HG03558 (cell line): ENCODE measurements at regions not wholly inside any gene's neighbourhood (a gene's known extent, or its start where the extent isn't known, plus 50 kb on each side); places are given as distances from the start of the nearest gene placed in this dataset.
A peak's percentile ranks its signal among the peaks of the same experiment; 100 is the strongest.

Experiments
- ATAC-seq: cut with Tn5 transposase; IDR thresholded peaks from one replicate; pipeline ENCODE4 v1.9.1; 2021; ENCODE audit warnings: moderate number of reproducible peaks; ENCODE audit not compliant: unreplicated experiment; ENCODE audit errors: extremely low read depth

GRCh38 chr7:41834805-41835694 is 132.2 kb upstream of the INHBA start:
- ATAC-seq, result no peak

- no peak for ATAC-seq
These were observed 130.1 kb upstream of the INHBA start for GRCh38 chr7:41832941-41833340.

- no peak for ATAC-seq
These were observed 127.4 kb upstream of the INHBA start for GRCh38 chr7:41830271-41830670.

GRCh38 chr7:41828911-41829310 is 126.0 kb upstream of the INHBA start:
- ATAC-seq, result no peak

GRCh38 chr7:41826641-41827040 is 123.8 kb upstream of the INHBA start:
- no peak for ATAC-seq

- no peak for ATAC-seq
These were observed 123.1 kb upstream of the INHBA start for GRCh38 chr7:41825927-41826480.

- ATAC-seq, result no peak
These were observed 121.4 kb upstream of the INHBA start for GRCh38 chr7:41824284-41824683.

GRCh38 chr7:41822259-41822817 is 119.4 kb upstream of the INHBA start:
- no peak for ATAC-seq

GRCh38 chr7:41821521-41822213 is 118.8 kb upstream of the INHBA start:
- ATAC-seq, result no peak

GRCh38 chr7:41820111-41820671 is 117.3 kb upstream of the INHBA start:
- ATAC-seq, result no peak

GRCh38 chr7:41819645-41820044 is 116.8 kb upstream of the INHBA start:
- no peak for ATAC-seq

GRCh38 chr7:41818765-41819398 is 116.0 kb upstream of the INHBA start:
- ATAC-seq, result no peak

- no peak for ATAC-seq
These were observed 114.5 kb upstream of the INHBA start for GRCh38 chr7:41817386-41817785.

- ATAC-seq, result no peak
These were observed 113.2 kb upstream of the INHBA start for GRCh38 chr7:41816111-41816510.

- ATAC-seq, result no peak
These were observed 112.0 kb upstream of the INHBA start for GRCh38 chr7:41814888-41815287.

GRCh38 chr7:41813286-41813685 is 110.4 kb upstream of the INHBA start:
- ATAC-seq, result no peak

GRCh38 chr7:41811941-41812340 is 109.1 kb upstream of the INHBA start:
- ATAC-seq, result no peak

- ATAC-seq, result peak; percentile 87
These were observed 107.2 kb upstream of the INHBA start for GRCh38 chr7:41809940-41810576.

- no peak for ATAC-seq
These were observed 106.6 kb upstream of the INHBA start for GRCh38 chr7:41809529-41809939.

- ATAC-seq, result no peak
These were observed 106.2 kb upstream of the INHBA start for GRCh38 chr7:41809116-41809515.
